Lower leg skin (tissue), 4 donors: ENCODE measurements at regions not wholly inside any gene's neighbourhood (a gene's known extent, or its start where the extent isn't known, plus 50 kb on each side); places are given as distances from the start of the nearest gene placed in this dataset.
"Not testable (repeated sequence)": the region's sequence is repeated elsewhere in the genome, so short reads cannot be mapped to it uniquely, and the experiment has no call there.

Experiments
- DNase-seq, 2 donors: peaks; one replicate each; pipeline ENCODE4 v3.0.0-alpha.2; 2019; ENCODE audit warnings: low spot score in 2 of 2
- H3K4me3 ChIP-seq: fragments of 200-600 bp; sonication (generic); 2 replicates; pipeline ENCODE4 v1.5.1; 2017; ENCODE audit warnings: mild to moderate bottlenecking, low read depth; ENCODE audit not compliant: poor library complexity, severe bottlenecking
- CTCF ChIP-seq, 3 donors: fragments of 450-650 bp; IDR thresholded peaks; one replicate each; pipeline ENCODE4 v1.5.1; 2016; ENCODE audit warnings: antibody characterized with exemption in 3 of 3, mild to moderate bottlenecking in 3 of 3, moderate library complexity in 2 of 3
- POLR2A ChIP-seq, 2 donors: fragments of 450-650 bp; IDR thresholded peaks; one replicate each; pipeline ENCODE4 v1.6.1; 2016 to 2017; ENCODE audit warnings: antibody characterized with exemption in 2 of 2, mild to moderate bottlenecking in 1 of 2, moderate library complexity in 1 of 2
- WGBS, 2 donors: methylation state at CpG; one replicate each; pipeline ENCODE4 v1.1.5; 2018; 5-methylcytosine and 5-hydroxymethylcytosine counted together
- intact Hi-C: fragments of 100-400 bp; cut with DNase I; formaldehyde crosslinking; loops from one replicate; pipeline ENCODE4 v1.15.0; 2023; ENCODE audit warnings: low total_unique reads

- intact Hi-C loops, result loop anchor here (10.0 kb wide), 1 partner anchor 69 kb away; the partner anchor contains the start of genes FLOT1 and IER3
- no peak for TF ChIP-seq POLR2A (IDR thresholded peaks at IDR 0.05)
- no peak for TF ChIP-seq CTCF (IDR thresholded peaks at IDR 0.05)
- 74 to 76% methylated on average over 9 of the region's 9 CpGs for WGBS, 2 donors
- no peak for DNase-seq
- H3K4me3 ChIP-seq, result no peak overlapping the region
These were observed 69.3 kb upstream of the IER3 start for GRCh38 chr6:30813631-30814145.

- TF ChIP-seq CTCF (IDR thresholded peaks at IDR 0.05) (no peak), POLR2A (IDR thresholded peaks at IDR 0.05) (no peak)
- 37 to 56% methylated on average over 7 of the region's 7 CpGs for WGBS, 2 donors
- DNase-seq, result peak in 1 of 2 donors; percentile 64
- H3K4me3 ChIP-seq, result no peak overlapping the region
- intact Hi-C loops, result loop anchor here (10.0 kb wide), 1 partner anchor 66 kb away; the partner anchor contains the start of genes FLOT1 and IER3
These were observed 66.5 kb upstream of the IER3 start for GRCh38 chr6:30810813-30811339.

- H3K4me3 ChIP-seq, intact Hi-C loops, DNase-seq: not testable (repeated sequence)
- whole genome bisulfite sequencing, 2 donors, result 95 to 98% methylated on average over 12 to 18 of the region's 26 CpGs
These were observed 63.2 kb upstream of the IER3 start for GRCh38 chr6:30807566-30807965.

- intact Hi-C loops, result no loop called here
- H3K4me3 ChIP-seq, result no peak overlapping the region
- 89 to 90% methylated on average over 14 of the region's 14 CpGs for WGBS, 2 donors
- no peak for TF ChIP-seq POLR2A (IDR thresholded peaks at IDR 0.05)
- TF ChIP-seq CTCF (IDR thresholded peaks at IDR 0.05), result no peak
- no peak for DNase-seq
These were observed 62.3 kb upstream of the IER3 start for GRCh38 chr6:30806581-30807183.

GRCh38 chr6:30804333-30804732 is 60.0 kb upstream of the IER3 start:
- DNase-seq, result no peak
- WGBS, 2 donors, result 91 to 94% methylated on average over 1 of the region's 1 CpG
- TF ChIP-seq POLR2A (IDR thresholded peaks at IDR 0.05), result no peak
- no peak for TF ChIP-seq CTCF (IDR thresholded peaks at IDR 0.05)
- no peak overlapping the region for H3K4me3 ChIP-seq
- intact Hi-C loops, result no loop called here

GRCh38 chr6:30802731-30803130 is 58.4 kb upstream of the IER3 start:
- intact Hi-C loops, result no loop called here
- TF ChIP-seq POLR2A (IDR thresholded peaks at IDR 0.05) (no peak), CTCF (IDR thresholded peaks at IDR 0.05) (no peak)
- no peak for DNase-seq
- 71 to 84% methylated on average over 1 of the region's 1 CpG for WGBS, 2 donors
- H3K4me3 ChIP-seq, result no peak overlapping the region
